ENCODE measurements at regions not wholly inside any gene's neighbourhood (a gene's known extent, or its start where the extent isn't known, plus 50 kb on each side); places are given as distances from the start of the nearest gene placed in this dataset.

DNA sequence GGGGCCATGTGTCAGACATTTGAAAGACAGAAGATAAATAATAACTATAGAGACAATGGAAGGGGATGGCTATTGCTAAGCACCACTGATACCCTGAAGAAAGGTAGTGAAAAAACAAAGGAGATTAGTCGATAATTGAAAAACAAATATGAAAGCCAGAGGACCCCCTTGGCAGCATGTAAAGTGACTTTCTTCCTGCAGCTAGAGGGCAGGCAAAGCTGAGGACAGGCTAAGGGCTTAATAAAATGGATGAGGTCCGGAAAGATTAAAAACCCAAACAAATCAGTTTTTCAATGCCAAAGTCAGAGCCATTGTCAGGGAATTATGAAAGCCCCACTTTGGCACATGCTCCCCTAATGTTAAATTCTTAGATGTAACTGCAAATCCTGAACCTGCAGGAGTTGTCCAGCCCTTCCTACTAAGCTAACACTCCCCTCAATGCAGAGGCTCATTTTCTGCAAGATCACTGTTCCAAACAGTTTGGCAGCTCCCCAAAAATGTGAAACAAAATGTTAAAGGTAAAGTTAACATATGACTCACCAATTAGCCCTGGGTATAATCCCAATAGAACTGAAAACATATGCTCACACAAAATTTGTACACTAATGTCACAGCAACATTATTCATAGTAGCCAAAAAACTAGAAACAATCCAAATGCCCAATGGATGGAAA is 1177.9 kb downstream of the GRIK2 start:
- Histone ChIP-seq H3K4me3 (ENCODE audit: low read length) (no peak overlapping the region), H3K36me3 (ENCODE audit: insufficient read depth, low read length) (no peaks in the 10 kb centered on the region), H3K9me2 (ENCODE audit: insufficient read depth, low read length) (no peaks in the 10 kb centered on the region), H3K79me2 (replicated peaks; ENCODE audit: insufficient read depth, low read length) (no peaks in the 10 kb centered on the region), H3K27me3 (ENCODE audit: insufficient read depth, low read depth, low read length) (no peaks in the 10 kb centered on the region), H2AFZ (ENCODE audit: low read depth, low read length) (no peak overlapping the region), H4K20me1 (ENCODE audit: insufficient read depth) (no peaks in the 10 kb centered on the region), H3K9me3 (ENCODE audit: low read length) (no peaks in the 10 kb centered on the region), H3F3A (ENCODE audit: insufficient read depth, low read length, poor library complexity, severe bottlenecking) (no peaks in the 10 kb centered on the region), H3K27ac (ENCODE audit: low read length) (no peak overlapping the region), H3K4me2 (ENCODE audit: low read length) (no peak overlapping the region), H3K9ac (ENCODE audit: low read length) (no peak overlapping the region)
- TF ChIP-seq TAF1 (IDR thresholded peaks at IDR 0.05; ENCODE audit: low read depth) = no peak
- no peak for TF ChIP-seq SMC3 (conservative IDR thresholded peaks at IDR 0.05; ENCODE audit: poor library complexity)
- TF ChIP-seq CTCF (IDR thresholded peaks at IDR 0.05; ENCODE audit: poor library complexity, severe bottlenecking) = no peak
- TF ChIP-seq EP300 (conservative IDR thresholded peaks at IDR 0.05; ENCODE audit: poor library complexity, severe bottlenecking) = no peak
- TF ChIP-seq MXI1 (conservative IDR thresholded peaks at IDR 0.05; ENCODE audit: poor library complexity, severe bottlenecking) = no peak
- TF ChIP-seq POLR2AphosphoS5 (IDR thresholded peaks at IDR 0.05) = no peak
- TF ChIP-seq RAD21 (conservative IDR thresholded peaks at IDR 0.05) = no peak
- no peak for TF ChIP-seq EZH2 (IDR thresholded peaks at IDR 0.05; ENCODE audit: borderline replicate concordance, insufficient read depth, low read length, poor library complexity, severe bottlenecking)
- TF ChIP-seq REST (IDR thresholded peaks at IDR 0.05; ENCODE audit: borderline replicate concordance) = no peak

GRCh38 chr6:102562713-102563112 is 1169.2 kb downstream of the GRIK2 start:
- no peak for TF ChIP-seq RAD21 (conservative IDR thresholded peaks at IDR 0.05)
- no peak for TF ChIP-seq CTCF (IDR thresholded peaks at IDR 0.05; ENCODE audit: poor library complexity, severe bottlenecking)
- no peak for TF ChIP-seq POLR2AphosphoS5 (IDR thresholded peaks at IDR 0.05)
- Histone ChIP-seq H3K27me3 (ENCODE audit: insufficient read depth, low read depth, low read length) (no peaks in the 10 kb centered on the region), H3K9ac (ENCODE audit: low read length) (no peak overlapping the region), H3K4me3 (ENCODE audit: low read length) (no peak overlapping the region), H3K9me2 (ENCODE audit: insufficient read depth, low read length) (no peaks in the 10 kb centered on the region), H2AFZ (ENCODE audit: low read depth, low read length) (no peak overlapping the region), H3K4me2 (ENCODE audit: low read length) (no peak overlapping the region), H3K9me3 (ENCODE audit: low read length) (no peaks in the 10 kb centered on the region), H3F3A (ENCODE audit: insufficient read depth, low read length, poor library complexity, severe bottlenecking) (no peaks in the 10 kb centered on the region), H3K36me3 (ENCODE audit: insufficient read depth, low read length) (no peaks in the 10 kb centered on the region), H3K79me2 (replicated peaks; ENCODE audit: insufficient read depth, low read length) (no peaks in the 10 kb centered on the region), H4K20me1 (ENCODE audit: insufficient read depth) (no peaks in the 10 kb centered on the region), H3K27ac (ENCODE audit: low read length) (no peak overlapping the region)
